Calu3 (cell line): ENCODE measurements at regions not wholly inside any gene's neighbourhood (a gene's known extent, or its start where the extent isn't known, plus 50 kb on each side); places are given as distances from the start of the nearest gene placed in this dataset.

Source experiments
- BruUV-seq: library from RNA; stranded (reverse); fragments of 400-500 nt; replicated peaks from 2 replicates; lab custom pipeline; 2021; lab: Mats Ljungman, UMichigan
- CTCF ChIA-PET: fragments of 300-600 bp; sonication (Branson Sonifier 250); formaldehyde crosslinking; loops from one replicate; lab custom pipeline; 2022; ENCODE audit warnings: antibody characterized with exemption; lab: Charles Lee
- DNase-seq: peaks from one replicate; pipeline ENCODE4 v3.0.0; 2022
- H3K27ac Mint-ChIP-seq: one replicate; pipeline ENCODE4 v1.8.0; 2022; ENCODE audit warnings: mixed read lengths; ENCODE audit not compliant: unreplicated experiment
- H3K27me3 Mint-ChIP-seq: one replicate; pipeline ENCODE4 v1.8.0; 2022; ENCODE audit warnings: mixed read lengths; ENCODE audit not compliant: unreplicated experiment
- H3K36me3 Mint-ChIP-seq: one replicate; pipeline ENCODE4 v1.8.0; 2022; ENCODE audit warnings: mild to moderate bottlenecking, moderate library complexity, mixed read lengths; ENCODE audit not compliant: insufficient read depth, unreplicated experiment
- H3K4me1 Mint-ChIP-seq: one replicate; pipeline ENCODE4 v1.8.0; 2022; ENCODE audit warnings: mild to moderate bottlenecking, low read depth, mixed read lengths; ENCODE audit not compliant: unreplicated experiment
- H3K4me3 Mint-ChIP-seq: one replicate; pipeline ENCODE4 v1.8.0; 2022; ENCODE audit warnings: mild to moderate bottlenecking, low read depth, moderate library complexity, mixed read lengths; ENCODE audit not compliant: unreplicated experiment
- H3K9me3 Mint-ChIP-seq: one replicate; pipeline ENCODE4 v1.8.0; 2022; ENCODE audit warnings: low read depth, mixed read lengths; ENCODE audit not compliant: unreplicated experiment
- intact Hi-C: fragments of 100-400 bp; cut with micrococcal nuclease; formaldehyde crosslinking; loops from one replicate; pipeline ENCODE4 v1.10.0; 2022; ENCODE audit not compliant: unreplicated experiment
- TF ChIP-seq, protein P1 (sequence below): fragments of 200-600 bp; IDR thresholded peaks from one replicate; pipeline ENCODE4 v1.8.0; 2022; ENCODE audit warnings: antibody characterized with exemption; ENCODE audit not compliant: unreplicated experiment

DNA sequence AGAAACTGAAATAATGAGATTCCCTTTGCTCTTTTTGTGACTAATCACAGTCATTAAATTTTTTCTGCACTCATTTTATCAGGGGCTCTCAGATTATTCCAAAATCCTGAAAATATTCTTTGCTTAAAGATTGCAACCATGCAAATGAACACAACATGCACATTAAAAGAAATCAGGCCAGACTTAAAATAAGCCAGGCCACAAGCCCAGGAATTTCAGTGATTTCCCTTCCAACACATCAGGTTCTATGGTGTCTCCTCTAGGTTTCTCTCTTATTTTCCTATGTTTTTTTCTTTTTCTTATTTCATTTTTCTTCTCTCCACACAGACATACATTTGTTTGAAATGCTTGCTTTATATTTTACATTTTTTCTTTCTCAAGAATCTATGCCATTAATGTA, 65.3 kb downstream of the NIBAN1 start:
- no TSS peak for BruUV-seq
- Mint-ChIP-seq H3K4me1 (peaks cover 12% of the 10 kb centered on the region), H3K27ac (no peak overlapping the region), H3K27me3 (no peaks in the 10 kb centered on the region), H3K36me3 (no peaks in the 10 kb centered on the region), H3K9me3 (no peaks in the 10 kb centered on the region), H3K4me3 (no peak overlapping the region)
- TF ChIP-seq, protein P1, sequence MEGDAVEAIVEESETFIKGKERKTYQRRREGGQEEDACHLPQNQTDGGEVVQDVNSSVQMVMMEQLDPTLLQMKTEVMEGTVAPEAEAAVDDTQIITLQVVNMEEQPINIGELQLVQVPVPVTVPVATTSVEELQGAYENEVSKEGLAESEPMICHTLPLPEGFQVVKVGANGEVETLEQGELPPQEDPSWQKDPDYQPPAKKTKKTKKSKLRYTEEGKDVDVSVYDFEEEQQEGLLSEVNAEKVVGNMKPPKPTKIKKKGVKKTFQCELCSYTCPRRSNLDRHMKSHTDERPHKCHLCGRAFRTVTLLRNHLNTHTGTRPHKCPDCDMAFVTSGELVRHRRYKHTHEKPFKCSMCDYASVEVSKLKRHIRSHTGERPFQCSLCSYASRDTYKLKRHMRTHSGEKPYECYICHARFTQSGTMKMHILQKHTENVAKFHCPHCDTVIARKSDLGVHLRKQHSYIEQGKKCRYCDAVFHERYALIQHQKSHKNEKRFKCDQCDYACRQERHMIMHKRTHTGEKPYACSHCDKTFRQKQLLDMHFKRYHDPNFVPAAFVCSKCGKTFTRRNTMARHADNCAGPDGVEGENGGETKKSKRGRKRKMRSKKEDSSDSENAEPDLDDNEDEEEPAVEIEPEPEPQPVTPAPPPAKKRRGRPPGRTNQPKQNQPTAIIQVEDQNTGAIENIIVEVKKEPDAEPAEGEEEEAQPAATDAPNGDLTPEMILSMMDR = no peak
- no peak for DNase-seq
- intact Hi-C loops = no loop called here
- CTCF ChIA-PET = no interaction called here

DNA sequence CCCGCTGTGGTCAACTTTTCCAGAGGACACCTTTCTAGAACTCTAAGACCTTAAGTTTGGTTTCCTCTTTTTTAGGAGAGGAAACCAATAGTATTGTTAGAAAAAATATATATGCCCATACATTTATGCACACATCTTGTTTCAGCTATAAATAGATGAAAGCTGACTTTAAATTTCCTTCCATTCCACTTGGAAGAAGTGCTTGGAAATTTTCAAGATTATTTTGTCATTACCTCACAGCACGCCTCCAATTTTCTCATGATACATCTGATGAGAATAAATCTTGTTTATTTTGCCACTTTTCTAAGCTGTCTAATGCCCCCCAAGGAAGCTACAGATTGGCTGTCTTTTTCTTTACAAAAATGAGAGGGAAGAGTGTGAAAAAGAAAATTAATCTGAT, 65.8 kb downstream of the NIBAN1 start:
- BruUV-seq = no TSS peak
- intact Hi-C loops = no loop called here
- Mint-ChIP-seq H3K9me3 (no peaks in the 10 kb centered on the region), H3K4me3 (no peak overlapping the region), H3K4me1 (peaks cover 12% of the 10 kb centered on the region), H3K36me3 (no peaks in the 10 kb centered on the region), H3K27ac (no peak overlapping the region), H3K27me3 (no peaks in the 10 kb centered on the region)
- CTCF ChIA-PET = no interaction called here
- DNase-seq = no peak
- TF ChIP-seq, protein P1 = no peak

DNA sequence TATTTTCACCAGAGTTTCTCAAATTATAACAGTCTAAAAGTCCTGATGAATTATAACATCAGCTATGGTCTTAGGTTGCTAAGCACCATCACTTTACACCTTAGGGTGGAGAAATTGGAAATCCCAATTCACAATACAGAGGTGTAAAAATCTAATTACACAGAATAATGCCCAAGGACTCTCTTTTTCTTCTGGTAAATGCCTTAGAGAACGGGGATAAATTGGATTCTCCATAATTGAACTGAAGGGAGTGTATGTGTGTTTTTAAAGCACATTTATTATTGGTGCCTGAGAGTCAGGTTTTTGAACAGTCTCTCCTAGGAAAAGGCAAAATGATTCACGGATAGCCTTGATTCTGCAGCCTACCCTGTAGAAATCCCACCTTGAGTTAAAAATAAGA, 66.8 kb downstream of the NIBAN1 start:
- DNase-seq = no peak
- H3K27me3 Mint-ChIP-seq = no peaks in the 10 kb centered on the region
- no peak overlapping the region for H3K27ac Mint-ChIP-seq
- no TSS peak for BruUV-seq
- no peaks in the 10 kb centered on the region for H3K9me3 Mint-ChIP-seq
- TF ChIP-seq, protein P1 = no peak
- peaks cover 12% of the 10 kb centered on the region for H3K4me1 Mint-ChIP-seq
- no peak overlapping the region for H3K4me3 Mint-ChIP-seq
- no peaks in the 10 kb centered on the region for H3K36me3 Mint-ChIP-seq
- CTCF ChIA-PET = no interaction called here
- intact Hi-C loops = no loop called here

DNA sequence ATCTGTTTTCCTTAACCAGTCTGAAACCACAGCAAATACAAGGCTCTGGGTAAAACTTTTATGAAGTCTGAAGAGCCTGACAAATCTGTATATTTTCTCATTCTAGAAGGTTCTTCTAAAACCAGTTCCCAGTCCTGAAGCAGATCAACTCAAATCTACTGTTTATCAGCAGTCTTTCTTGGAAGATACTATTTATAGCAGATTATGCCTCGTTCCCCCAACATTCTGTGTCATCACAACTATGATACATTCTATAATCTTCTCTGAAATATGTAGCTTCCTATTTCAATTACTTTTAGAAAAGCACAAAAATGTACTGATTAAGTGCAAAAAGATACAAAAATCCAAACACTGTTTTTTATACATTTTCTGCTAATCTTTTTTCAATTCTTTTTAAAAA, 67.5 kb downstream of the NIBAN1 start:
- no peak for DNase-seq
- Mint-ChIP-seq H3K27ac (no peak overlapping the region), H3K9me3 (no peaks in the 10 kb centered on the region), H3K36me3 (no peaks in the 10 kb centered on the region), H3K27me3 (no peaks in the 10 kb centered on the region), H3K4me1 (peaks cover 12% of the 10 kb centered on the region), H3K4me3 (no peak overlapping the region)
- CTCF ChIA-PET = no interaction called here
- intact Hi-C loops = no loop called here
- TF ChIP-seq, protein P1 = no peak
- no TSS peak for BruUV-seq
